ES-I3 (cell line): ENCODE measurements at regions not wholly inside any gene's neighbourhood (a gene's known extent, or its start where the extent isn't known, plus 50 kb on each side); places are given as distances from the start of the nearest gene placed in this dataset.

Experiments used
- H3K36me3 ChIP-seq: 2 replicates; pipeline ENCODE4 v1.6.1; 2013; ENCODE audit warnings: mild to moderate bottlenecking, low read length, control low read depth, moderate library complexity; ENCODE audit not compliant: insufficient read depth
- H3K4me1 ChIP-seq: 2 replicates; pipeline ENCODE4 v1.6.1; 2013; ENCODE audit warnings: mild to moderate bottlenecking, control low read depth, low read length; ENCODE audit not compliant: insufficient read depth
- H3K9ac ChIP-seq: 2 replicates; pipeline ENCODE4 v1.6.1; 2013; ENCODE audit warnings: low read depth, mild to moderate bottlenecking, low read length, moderate library complexity
- H3K9me3 ChIP-seq: 2 replicates; pipeline ENCODE4 v1.6.1; 2013; ENCODE audit warnings: mild to moderate bottlenecking, low read length, moderate library complexity; ENCODE audit not compliant: control insufficient read depth, insufficient read depth

DNA sequence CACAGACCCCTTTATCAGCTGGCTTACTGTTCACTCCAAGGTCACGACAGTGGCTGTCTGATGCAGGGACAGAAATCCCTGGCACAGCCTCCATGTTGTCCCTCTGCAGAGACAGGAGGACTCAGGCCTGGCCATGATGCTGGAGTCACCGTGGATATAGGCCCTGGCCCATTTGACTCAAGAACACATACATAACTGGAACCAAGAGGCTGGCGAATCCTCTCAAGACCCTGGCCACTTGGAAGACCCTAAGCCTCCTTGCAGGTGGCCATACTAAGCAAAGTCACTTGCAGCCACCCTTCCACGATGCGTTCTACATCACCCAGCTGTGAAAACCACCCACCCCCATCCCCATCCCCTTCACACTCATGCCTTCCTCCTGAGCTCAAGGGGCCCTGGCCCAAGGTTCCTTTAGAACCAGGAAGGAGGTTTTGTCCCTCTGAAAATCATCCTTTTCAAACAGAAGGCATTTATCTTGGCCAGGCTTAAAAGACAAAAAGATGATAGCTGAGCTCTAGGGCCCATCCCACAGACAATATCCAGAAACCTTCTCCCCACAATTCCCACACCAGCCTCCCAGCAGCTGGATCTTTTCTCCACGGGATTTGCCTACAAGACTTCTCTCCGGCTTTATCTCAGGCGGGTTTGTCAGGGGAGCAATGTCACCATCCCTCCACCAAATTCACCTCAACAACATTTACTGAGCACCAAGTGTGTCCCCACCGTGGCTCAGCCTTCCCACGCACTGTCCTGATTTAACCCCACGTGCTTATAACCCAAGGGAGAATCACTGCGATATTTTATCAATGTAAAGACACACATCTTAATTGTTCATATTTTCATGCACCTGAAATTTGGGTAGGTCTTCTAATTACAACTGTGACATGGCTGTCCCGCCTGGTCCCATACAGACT lies 123.4 kb upstream of the SERPIND1 start:
- no peak overlapping the region for H3K9ac ChIP-seq
- H3K36me3 ChIP-seq: no peaks in the 10 kb centered on the region; the same call in 1 of the 2 replicates
- H3K9me3 ChIP-seq: no peaks in the 10 kb centered on the region
- H3K4me1 ChIP-seq: 0 out of 2 replicates have a peak, but pooled peaks cover 5% of the 10 kb centered on the region

DNA sequence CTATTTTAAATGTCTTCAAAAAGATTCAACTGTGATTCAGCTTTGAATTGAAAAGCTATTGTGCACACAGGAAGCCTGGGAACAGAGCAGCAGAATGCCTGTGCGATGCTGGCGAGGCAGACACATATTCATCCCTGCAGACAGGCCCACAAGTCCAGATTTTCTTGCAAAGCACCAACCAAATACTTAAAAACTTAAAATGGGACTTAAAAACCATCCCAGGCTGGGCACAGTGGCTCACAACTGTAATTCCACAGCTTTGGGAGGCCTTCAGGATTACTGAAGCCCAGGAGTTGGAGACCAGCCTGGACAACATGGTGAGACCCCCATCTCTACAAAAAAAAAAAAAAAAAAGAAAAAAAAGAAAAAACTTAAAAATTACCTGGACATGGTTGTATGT lies 122.6 kb upstream of the SERPIND1 start:
- H3K36me3 ChIP-seq: no peaks in the 10 kb centered on the region; the same call in 1 of the 2 replicates
- no peak overlapping the region for H3K9ac ChIP-seq
- no peaks in the 10 kb centered on the region for H3K9me3 ChIP-seq
- H3K4me1 ChIP-seq: 0 out of 2 replicates have a peak, but pooled peaks cover 5% of the 10 kb centered on the region

DNA sequence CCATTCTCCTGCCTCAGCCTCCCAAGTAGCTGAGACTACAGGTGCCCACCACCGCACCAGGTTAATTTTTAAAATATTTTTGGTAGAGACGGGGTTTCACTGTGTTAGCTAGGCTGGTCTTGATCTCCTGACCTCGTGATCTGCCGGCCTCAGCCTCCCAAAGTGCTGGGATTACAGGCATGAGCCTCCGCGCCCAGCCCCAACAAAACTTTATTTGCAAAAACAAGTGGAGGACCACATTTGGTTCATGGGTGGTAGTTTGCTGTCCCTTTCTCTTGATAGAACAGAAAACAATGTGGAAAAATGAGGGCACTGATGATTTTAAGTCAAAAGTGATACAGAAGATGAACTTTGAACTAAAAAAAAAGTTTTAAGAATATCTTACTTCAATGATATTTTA lies 121.8 kb upstream of the SERPIND1 start:
- 0 out of 2 replicates have a peak, but pooled peaks cover 5% of the 10 kb centered on the region for H3K4me1 ChIP-seq
- no peaks in the 10 kb centered on the region for H3K9me3 ChIP-seq
- H3K36me3 ChIP-seq: no peaks in the 10 kb centered on the region; the same call in 1 of the 2 replicates
- no peak overlapping the region for H3K9ac ChIP-seq

DNA sequence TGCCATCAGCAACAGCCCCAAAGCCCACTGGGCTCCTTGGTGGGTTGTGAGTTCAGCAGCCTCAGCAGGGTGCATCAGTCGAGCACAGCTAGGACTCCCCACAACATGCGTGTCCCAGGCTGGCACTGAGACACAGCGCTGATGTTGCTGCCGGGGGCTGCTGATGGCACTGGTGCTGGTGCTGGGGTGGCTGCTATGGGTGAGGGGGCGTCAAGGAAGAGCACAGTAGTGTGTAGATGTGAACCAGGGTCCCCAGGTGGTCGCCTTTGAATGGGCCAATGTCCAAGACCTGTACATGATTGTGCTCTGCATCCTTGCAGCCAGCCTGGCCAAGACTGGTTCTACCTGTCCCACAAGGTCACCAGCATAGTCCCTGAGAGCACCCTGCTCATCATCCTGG lies 121.3 kb upstream of the SERPIND1 start:
- H3K9me3 ChIP-seq: no peaks in the 10 kb centered on the region
- no peak overlapping the region for H3K9ac ChIP-seq
- H3K4me1 ChIP-seq: 0 out of 2 replicates have a peak, but pooled peaks cover 5% of the 10 kb centered on the region
- no peaks in the 10 kb centered on the region; the same call in 1 of the 2 replicates for H3K36me3 ChIP-seq

DNA sequence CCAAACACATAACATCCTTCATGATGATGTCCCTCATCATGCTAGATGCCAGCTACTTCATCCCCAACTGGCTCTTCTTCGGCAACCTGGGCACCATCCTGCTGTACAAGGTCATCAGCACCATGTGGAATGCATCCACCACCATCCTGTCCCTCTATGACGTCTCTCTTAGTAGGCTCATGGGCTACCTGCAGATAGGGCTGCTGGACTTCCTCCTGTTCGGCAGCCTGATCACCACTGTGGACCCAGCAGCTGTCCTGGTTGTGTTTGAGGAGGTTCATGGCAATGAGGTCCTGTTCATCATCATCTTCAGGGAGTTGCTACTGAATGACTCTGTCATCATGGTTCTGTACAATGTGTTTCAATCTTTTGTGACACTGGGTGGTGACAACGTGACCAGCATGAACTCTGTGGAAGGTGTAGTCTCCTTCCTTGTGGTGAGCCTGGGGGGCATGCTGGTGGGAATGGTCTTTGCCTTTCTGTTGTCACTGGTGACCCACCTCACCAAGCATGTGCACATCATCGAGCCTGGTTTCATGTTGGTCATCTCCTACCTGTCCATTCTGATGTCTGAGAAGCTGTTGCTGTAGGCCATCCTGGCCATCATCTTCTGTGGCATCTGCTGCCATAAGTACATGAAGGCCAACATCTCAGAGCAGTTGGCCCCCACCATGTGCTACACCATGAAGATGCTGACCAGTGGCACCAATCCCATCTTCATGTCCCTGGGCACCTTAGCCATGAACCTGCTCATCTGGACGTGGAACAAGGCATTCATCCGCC lies 120.7 kb upstream of the SERPIND1 start:
- H3K4me1 ChIP-seq: 0 out of 2 replicates have a peak, but pooled peaks cover 5% of the 10 kb centered on the region
- no peak overlapping the region for H3K9ac ChIP-seq
- H3K9me3 ChIP-seq: no peaks in the 10 kb centered on the region
- no peaks in the 10 kb centered on the region for H3K36me3 ChIP-seq

DNA sequence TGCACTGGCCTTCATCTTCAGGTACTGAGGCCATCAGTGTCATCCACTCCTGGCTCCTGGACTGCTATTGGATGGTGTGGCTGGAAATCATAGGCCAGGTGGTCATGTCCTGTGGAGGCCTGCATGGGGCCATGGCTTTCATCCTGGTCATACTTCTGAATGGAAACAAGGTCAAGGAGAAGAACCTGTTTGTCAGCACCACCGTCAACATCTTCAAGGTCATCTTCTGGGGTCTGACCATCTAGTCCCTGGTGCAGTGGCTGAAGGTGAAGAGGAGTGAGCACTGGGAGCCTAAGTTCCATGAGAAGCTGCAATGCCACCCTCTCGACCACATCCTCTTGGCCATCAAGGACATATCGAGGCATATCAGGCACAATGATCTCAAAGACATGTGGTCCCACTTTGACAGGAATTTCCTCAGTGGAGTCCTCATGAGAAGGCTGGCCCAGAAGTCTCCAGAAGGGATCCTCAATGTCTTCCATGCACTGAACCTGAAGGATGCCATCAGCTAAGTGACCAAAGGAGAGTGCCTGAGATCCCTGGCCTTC lies 120.0 kb upstream of the SERPIND1 start:
- no peaks in the 10 kb centered on the region for H3K36me3 ChIP-seq
- H3K4me1 ChIP-seq: 0 out of 2 replicates have a peak, but pooled peaks cover 4% of the 10 kb centered on the region
- no peaks in the 10 kb centered on the region for H3K9me3 ChIP-seq
- no peak overlapping the region for H3K9ac ChIP-seq

DNA sequence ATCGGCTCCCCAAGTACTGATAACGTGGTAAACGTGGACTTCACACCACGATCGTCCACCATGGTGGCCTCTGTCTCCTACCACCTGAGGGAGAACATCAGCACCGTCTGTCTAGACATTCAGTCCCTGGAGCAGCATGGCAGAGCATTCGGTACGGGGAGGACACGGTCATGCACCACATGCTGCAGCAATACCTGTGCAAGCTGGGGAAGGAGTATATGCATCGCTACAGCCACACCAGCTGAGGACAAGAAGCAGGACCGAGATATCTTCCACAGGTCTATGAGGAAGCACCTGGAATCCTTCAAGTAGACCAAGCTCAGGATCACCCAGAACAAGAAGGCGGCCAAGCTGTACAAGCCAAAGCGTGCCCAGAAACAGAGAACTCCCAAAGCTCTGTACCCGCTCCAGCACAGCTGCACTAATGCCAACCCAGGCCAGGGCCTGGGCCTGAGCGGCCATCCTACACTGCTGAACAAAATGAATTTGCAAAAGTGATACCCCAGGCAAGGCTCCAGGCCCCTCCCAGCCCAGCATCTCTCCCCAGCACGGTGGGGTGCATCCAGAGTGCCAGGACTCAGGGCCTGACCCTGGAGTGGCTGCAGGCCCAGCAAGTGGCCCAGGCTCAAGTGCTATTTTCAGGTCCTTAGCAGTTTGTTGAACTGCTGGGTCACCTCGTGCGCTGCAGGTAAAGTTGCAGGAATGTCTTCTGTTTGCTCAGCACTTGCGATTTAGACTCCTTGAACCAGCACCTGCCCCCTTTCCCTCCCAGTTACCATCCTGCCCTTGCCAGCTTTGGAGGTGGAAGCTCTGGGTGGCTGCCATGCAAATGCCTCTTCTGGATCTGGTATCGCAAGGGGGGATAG lies 119.3 kb upstream of the SERPIND1 start:
- H3K9ac ChIP-seq: no peak overlapping the region
- no peaks in the 10 kb centered on the region for H3K36me3 ChIP-seq
- no peaks in the 10 kb centered on the region for H3K9me3 ChIP-seq
- no peaks in the 10 kb centered on the region for H3K4me1 ChIP-seq

DNA sequence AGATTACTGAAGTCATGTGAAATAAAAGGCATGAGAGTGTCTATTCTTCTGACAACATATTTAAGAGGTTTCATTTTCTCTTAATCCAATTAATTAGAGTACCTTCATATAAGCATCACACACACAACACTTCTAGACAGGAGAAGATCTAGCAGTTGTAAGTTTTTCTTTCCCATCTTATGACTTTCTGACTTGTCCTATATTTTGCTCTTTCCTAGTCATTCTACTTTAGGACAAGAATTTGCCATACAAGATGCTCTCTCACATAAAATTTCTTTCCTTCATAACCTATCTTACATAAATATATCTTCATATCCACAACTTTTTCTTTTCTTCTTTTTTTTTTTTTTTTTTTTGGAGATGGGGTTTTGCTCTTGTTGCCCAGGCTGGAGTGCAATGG lies 118.3 kb upstream of the SERPIND1 start:
- no peaks in the 10 kb centered on the region for H3K36me3 ChIP-seq
- no peaks in the 10 kb centered on the region for H3K9me3 ChIP-seq

DNA sequence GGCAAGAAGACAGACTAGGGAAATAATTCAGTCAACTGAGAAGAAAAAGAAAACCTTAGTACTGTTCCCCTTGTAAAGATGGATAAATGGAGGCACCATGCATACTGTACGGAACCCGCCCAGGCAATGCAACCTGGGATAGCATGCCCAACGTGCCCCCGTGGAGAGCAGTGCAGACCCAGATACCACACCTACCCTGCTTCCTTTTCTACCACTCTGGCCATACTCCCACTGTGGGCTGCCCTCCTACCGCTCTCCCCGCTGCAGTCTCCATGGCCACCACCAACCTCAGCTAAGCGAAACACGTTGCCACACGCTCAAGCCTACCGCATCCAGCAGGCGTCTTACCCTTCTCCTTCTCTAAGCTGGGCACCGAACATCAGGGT lies 117.4 kb upstream of the SERPIND1 start:
- Histone ChIP-seq H3K9ac (peak overlapping the region; percentile 11; the same call in 1 of the 2 replicates), H3K4me1 (no peaks in the 10 kb centered on the region), H3K9me3 (no peaks in the 10 kb centered on the region), H3K36me3 (no peaks in the 10 kb centered on the region)

More for the DNA sequence above, 118.3 kb upstream of the SERPIND1 start:
- no peak overlapping the region for H3K9ac ChIP-seq
- no peaks in the 10 kb centered on the region for H3K4me1 ChIP-seq

DNA sequence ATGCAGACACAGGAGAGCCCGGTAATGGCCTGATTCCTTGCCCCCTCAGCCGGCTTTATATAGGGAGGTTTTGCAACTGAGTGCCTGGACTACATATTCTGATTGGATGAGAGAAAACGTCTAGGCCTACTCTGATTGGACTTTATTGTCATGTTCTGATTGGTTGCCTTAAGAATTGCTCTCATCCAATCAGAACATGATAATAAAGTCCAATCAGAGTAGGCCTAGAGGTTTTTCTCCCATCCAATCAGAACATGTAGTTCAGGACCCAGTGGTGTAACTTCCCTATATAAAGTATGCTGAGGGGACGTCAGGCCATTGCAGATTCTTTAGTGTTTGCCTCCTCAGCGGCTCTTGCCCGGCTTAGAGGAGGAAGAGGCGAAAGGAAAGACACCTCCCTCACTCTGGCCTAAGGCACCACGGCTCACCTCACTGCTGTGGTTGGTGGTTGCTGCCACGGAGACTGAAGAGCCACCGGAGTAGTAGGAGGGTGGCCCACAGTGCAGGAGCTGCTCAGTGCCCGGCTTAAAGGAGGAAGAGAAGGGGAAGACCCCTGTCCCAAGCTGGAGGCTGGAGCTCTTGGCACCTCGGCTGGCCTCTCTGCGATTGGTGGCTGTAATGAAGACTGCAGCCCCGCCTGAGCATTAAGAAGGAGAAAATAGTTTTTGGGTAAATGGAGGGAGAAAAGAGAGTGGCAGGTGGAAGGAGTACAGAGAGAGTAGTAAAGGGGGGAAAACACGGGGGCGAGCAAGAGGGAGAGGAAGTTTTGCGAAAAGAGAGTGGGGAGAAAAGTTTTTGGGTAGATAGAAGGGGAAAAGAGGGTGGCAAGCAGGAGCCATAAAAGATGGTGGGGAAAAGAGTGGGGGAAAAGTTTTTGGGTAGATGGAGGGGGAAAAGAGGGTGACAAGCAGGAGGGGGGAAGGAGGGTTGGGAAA lies 116.7 kb upstream of the SERPIND1 start:
- no peaks in the 10 kb centered on the region for H3K9me3 ChIP-seq
- peak overlapping the region; percentile 13; the same call in 1 of the 2 replicates for H3K9ac ChIP-seq
- no peaks in the 10 kb centered on the region for H3K4me1 ChIP-seq
- no peaks in the 10 kb centered on the region for H3K36me3 ChIP-seq
